ENCODE measurements at regions not wholly inside any gene's neighbourhood (a gene's known extent, or its start where the extent isn't known, plus 50 kb on each side); places are given as distances from the start of the nearest gene placed in this dataset.

DNA sequence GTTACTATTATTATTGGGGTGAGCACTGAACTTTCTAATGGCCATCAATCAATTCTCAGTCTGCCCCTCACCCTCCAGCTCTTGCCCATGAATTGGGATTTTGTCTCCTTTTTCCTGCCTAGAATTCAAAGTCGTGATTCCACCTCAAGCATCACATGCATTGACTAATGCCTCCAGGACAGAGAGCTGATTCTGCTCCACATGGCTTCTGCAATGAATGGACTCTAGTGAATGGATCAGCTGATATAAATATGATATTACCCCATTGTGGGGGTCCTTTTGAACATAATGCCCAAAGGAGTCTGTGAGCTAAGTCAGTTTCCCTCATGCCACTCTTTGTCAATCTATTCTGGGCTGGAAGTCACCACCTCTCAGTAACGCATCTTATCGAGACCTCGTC is 126.4 kb downstream of the OPN5 start:
- Mint-ChIP-seq H3K36me3 (no peaks in the 10 kb centered on the region), H3K4me1 (no peaks in the 10 kb centered on the region), H3K4me3 (no peak overlapping the region), H3K27me3 (ENCODE audit: low read depth in 3 of 3) (peaks cover 0 to 2% (median 0%) of the 10 kb centered on the region in 3 donors), H3K9me3 (peaks cover 0 to 4% (median 0%) of the 10 kb centered on the region in 7 donors), H3K27ac (no peak overlapping the region)
- Histone ChIP-seq H2AFZ (ENCODE audit: insufficient read depth, low read depth, low read length, poor library complexity, severe bottlenecking) (no peak overlapping the region), H3K9me3 (replicated peaks in 1 of 2; ENCODE audit: control insufficient read depth in 1 of 2, insufficient read depth in 1 of 2, low read length in 2 of 2) (peaks cover 0 to 4% of the 10 kb centered on the region in 2 donors), H3K79me2 (ENCODE audit: insufficient read depth, low read length) (no peaks in the 10 kb centered on the region), H3K4me2 (replicated peaks; ENCODE audit: extremely low read depth, low read length, poor library complexity, severe bottlenecking) (no peak overlapping the region), H4K20me1 (ENCODE audit: insufficient read depth, low read length) (no peaks in the 10 kb centered on the region), H3K27ac (ENCODE audit: low read depth in 1 of 2, low read length in 2 of 2) (no peak overlapping the region), H3K27me3 (ENCODE audit: control insufficient read depth in 2 of 2, insufficient read depth in 2 of 2, low read length in 2 of 2) (no peaks in the 10 kb centered on the region), H3K36me3 (replicated peaks in 1 of 2; ENCODE audit: control insufficient read depth in 1 of 2, insufficient read depth in 2 of 2, low read length in 2 of 2) (no peaks in the 10 kb centered on the region), H3K4me1 (ENCODE audit: control insufficient read depth in 1 of 2, insufficient read depth in 2 of 2, low read length in 2 of 2) (no peaks in the 10 kb centered on the region), H3K4me3 (replicated peaks in 1 of 3; ENCODE audit: low read depth in 2 of 3, low read length in 3 of 3) (no peak overlapping the region), H3K9ac (ENCODE audit: insufficient read depth, low read length, poor library complexity, severe bottlenecking) (no peak overlapping the region)
- WGBS (ENCODE audit: insufficient coverage): no CpG with 5 or more reads among the region's 4 CpGs
- no peak for DNase-seq
- intact Hi-C loops (cut with micrococcal nuclease): no loop called here
- TF ChIP-seq, protein P1, sequence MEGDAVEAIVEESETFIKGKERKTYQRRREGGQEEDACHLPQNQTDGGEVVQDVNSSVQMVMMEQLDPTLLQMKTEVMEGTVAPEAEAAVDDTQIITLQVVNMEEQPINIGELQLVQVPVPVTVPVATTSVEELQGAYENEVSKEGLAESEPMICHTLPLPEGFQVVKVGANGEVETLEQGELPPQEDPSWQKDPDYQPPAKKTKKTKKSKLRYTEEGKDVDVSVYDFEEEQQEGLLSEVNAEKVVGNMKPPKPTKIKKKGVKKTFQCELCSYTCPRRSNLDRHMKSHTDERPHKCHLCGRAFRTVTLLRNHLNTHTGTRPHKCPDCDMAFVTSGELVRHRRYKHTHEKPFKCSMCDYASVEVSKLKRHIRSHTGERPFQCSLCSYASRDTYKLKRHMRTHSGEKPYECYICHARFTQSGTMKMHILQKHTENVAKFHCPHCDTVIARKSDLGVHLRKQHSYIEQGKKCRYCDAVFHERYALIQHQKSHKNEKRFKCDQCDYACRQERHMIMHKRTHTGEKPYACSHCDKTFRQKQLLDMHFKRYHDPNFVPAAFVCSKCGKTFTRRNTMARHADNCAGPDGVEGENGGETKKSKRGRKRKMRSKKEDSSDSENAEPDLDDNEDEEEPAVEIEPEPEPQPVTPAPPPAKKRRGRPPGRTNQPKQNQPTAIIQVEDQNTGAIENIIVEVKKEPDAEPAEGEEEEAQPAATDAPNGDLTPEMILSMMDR (IDR thresholded peaks at IDR 0.05): no peak

DNA sequence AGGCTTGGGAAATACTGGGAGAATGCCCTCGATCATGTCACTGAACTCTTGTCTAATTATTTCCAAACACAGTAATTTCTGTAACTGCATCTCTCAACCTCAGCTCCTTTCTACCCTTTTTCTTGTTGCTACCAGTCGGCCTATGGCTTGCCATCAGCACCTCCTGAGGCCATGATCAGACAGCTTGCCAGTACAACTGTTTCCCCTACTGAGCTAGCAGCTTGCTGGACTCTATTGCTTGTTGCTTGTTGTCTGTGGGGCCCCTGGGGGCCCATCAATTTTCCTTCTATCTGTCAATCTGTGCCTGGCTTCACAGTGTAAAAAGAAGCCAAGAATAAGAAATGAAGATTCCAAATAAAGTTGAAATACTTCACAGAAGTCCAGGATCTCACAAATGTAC is 123.9 kb downstream of the OPN5 start:
- Histone ChIP-seq H3K79me2 (ENCODE audit: insufficient read depth, low read length) (no peaks in the 10 kb centered on the region), H3K27ac (ENCODE audit: low read depth in 1 of 2, low read length in 2 of 2) (no peak overlapping the region), H3K9me3 (replicated peaks in 1 of 2; ENCODE audit: control insufficient read depth in 1 of 2, insufficient read depth in 1 of 2, low read length in 2 of 2) (peaks cover 0 to 4% of the 10 kb centered on the region in 2 donors), H3K9ac (ENCODE audit: insufficient read depth, low read length, poor library complexity, severe bottlenecking) (no peak overlapping the region), H3K4me1 (ENCODE audit: control insufficient read depth in 1 of 2, insufficient read depth in 2 of 2, low read length in 2 of 2) (no peaks in the 10 kb centered on the region), H2AFZ (ENCODE audit: insufficient read depth, low read depth, low read length, poor library complexity, severe bottlenecking) (no peak overlapping the region), H3K4me3 (replicated peaks in 1 of 3; ENCODE audit: low read depth in 2 of 3, low read length in 3 of 3) (no peak overlapping the region), H3K4me2 (replicated peaks; ENCODE audit: extremely low read depth, low read length, poor library complexity, severe bottlenecking) (no peak overlapping the region), H3K27me3 (ENCODE audit: control insufficient read depth in 2 of 2, insufficient read depth in 2 of 2, low read length in 2 of 2) (no peaks in the 10 kb centered on the region), H3K36me3 (replicated peaks in 1 of 2; ENCODE audit: control insufficient read depth in 1 of 2, insufficient read depth in 2 of 2, low read length in 2 of 2) (no peaks in the 10 kb centered on the region), H4K20me1 (ENCODE audit: insufficient read depth, low read length) (no peaks in the 10 kb centered on the region)
- WGBS (ENCODE audit: insufficient coverage): 75% methylated on average over 1 of the region's 2 CpGs
- H3K36me3 Mint-ChIP-seq: no peaks in the 10 kb centered on the region
- H3K27me3 Mint-ChIP-seq (ENCODE audit: low read depth in 3 of 3): peaks cover 0 to 4% (median 0%) of the 10 kb centered on the region in 3 donors
- H3K4me3 Mint-ChIP-seq: no peak overlapping the region
- TF ChIP-seq, protein P1 (IDR thresholded peaks at IDR 0.05): no peak
- H3K27ac Mint-ChIP-seq: no peak overlapping the region
- DNase-seq: no peak
- H3K4me1 Mint-ChIP-seq: no peaks in the 10 kb centered on the region
- peaks cover 0 to 4% (median 0%) of the 10 kb centered on the region in 7 donors for H3K9me3 Mint-ChIP-seq
- intact Hi-C loops (cut with micrococcal nuclease): no loop called here

All from CD14-positive monocyte (primary cell).